ENCODE measurements at regions not wholly inside any gene's neighbourhood (a gene's known extent, or its start where the extent isn't known, plus 50 kb on each side); places are given as distances from the start of the nearest gene placed in this dataset.

DNA sequence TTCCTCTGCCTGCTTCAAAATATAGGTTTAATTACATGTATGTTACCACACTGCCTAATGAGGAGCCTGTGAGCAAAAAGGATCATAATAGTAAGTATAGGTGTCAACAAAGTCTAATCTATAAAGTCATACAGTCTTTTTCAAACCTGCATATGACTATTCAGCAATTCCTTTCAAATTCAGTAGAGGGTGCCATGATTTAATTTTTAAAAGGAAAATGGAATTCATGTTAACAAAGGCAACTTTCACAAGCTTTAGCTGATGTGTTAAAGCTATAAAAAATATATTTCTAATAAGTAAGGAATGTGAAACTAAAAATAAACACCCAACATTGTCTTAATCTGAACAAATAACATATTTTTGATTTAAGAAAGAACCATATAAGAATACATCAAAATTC lies 52.1 kb downstream of the MPP7 start:
- no peak for DNase-seq (ENCODE audit: low read depth in 2 of 2)

DNA sequence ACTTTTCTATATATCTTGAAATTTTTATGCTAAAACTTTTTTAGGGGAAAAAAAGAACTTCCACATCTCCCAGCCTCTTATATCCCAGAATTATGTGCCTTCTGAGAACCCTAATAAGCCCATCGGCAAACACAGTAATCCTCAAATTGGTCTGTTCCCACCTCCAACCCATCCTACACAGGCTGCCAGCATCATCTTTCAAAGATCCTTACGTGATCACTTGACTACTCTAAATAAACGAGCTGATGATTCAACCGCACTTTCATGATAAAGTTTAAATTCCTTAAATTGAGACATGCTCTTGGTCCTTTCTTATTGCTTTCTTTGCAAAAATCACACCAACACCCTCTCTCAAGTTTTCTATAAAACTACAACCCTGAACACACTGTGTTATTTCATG lies 52.5 kb downstream of the MPP7 start:
- no peak for DNase-seq (ENCODE audit: low read depth in 2 of 2)

DNA sequence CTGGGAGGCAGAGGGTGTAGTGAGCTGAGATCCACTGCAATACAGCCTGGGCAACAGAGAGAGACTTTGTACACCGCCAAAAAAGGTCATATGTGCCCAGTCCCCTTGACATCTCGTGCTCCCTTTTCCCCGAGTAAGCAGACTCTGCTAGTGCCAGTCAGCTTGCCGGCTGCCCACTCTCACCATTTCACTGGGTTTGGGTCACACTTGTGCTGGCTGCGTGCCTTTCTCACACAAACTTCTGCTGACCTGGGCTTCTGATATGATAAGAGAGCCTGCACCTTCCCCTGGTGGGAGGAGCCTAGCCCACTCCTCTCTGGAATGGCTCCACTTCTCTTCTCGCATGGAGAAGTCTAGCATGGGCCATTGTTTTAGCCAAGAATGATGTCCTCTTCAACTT lies 53.4 kb downstream of the MPP7 start:
- DNase-seq (ENCODE audit: low read depth in 2 of 2), result no peak

DNA sequence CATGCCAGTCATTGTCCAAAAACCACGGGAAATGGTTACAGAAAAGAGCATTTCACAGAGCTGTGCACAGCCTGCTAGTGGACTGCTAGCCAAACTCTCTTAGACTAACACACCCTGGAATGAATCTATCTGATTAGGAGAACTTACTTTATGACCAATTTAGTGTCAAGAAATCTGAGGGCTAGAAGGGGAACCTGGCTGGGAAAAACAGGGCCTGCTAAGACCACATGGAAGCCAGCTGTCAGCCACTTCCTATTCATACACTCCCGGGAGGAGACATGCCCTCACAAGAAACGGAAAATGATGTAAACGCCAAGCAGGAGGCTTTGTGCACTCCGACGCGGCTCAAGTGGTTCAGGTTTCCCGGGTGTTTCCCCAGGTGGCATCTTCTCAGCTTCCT lies 54.8 kb downstream of the MPP7 start:
- no peak for DNase-seq (ENCODE audit: low read depth in 2 of 2)

GRCh38 chr10:28246023-28246422 lies 56.8 kb downstream of the MPP7 start:
- no peak for DNase-seq (ENCODE audit: low read depth in 2 of 2)

- DNase-seq (ENCODE audit: low read depth in 2 of 2), result no peak
These were observed 58.9 kb downstream of the MPP7 start for GRCh38 chr10:28243923-28244322.

GRCh38 chr10:28242555-28243204 lies 60.2 kb downstream of the MPP7 start:
- DNase-seq (ENCODE audit: low read depth in 2 of 2), result no peak

GRCh38 chr10:28241741-28242399 lies 61.0 kb downstream of the MPP7 start:
- DNase-seq (ENCODE audit: low read depth in 2 of 2), result peak in 1 of 2 experiments; percentile 26

DNA sequence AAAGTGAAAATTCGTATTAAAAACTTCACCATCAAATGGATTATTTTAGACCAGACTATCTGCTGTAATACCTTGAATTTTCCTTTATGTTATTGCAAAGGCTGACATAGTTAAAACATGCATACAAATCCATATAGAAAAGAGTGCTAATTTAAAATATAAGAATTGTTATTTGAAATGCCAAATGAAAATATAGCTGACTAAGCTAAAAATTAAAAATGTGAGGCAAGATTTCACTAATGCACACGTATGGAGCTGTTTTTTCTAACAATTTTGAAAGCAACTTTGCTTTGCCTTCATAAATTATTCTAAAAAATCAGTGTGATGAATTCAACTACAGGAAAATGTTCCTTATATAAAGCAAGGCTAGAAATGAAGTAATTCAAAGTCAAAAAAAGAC lies 62.5 kb downstream of the MPP7 start:
- no peak for DNase-seq (ENCODE audit: low read depth in 2 of 2)

DNA sequence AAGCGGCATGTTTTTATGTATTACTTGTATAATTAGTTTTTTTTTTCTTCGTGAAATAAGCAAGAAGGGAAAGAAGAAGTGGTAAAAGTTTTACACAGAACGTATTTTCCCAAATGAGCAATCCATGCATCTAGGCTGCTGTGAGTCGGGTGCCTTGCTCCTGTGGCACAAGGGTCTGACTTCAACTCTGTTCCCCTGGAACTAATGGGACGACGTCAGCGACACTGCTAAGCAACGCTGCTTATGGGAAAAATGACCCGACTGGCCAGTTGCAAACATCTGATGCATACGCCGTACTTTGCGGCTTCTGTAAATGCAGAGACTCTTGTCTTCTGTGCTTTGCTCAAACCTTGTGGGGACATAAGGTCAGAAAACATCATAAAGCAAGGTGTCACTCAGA lies 66.3 kb downstream of the MPP7 start:
- no peak for DNase-seq (ENCODE audit: low read depth in 2 of 2)

GRCh38 chr10:28220811-28221210 lies 82.1 kb downstream of the MPP7 start:
- no peak for DNase-seq (ENCODE audit: low read depth in 2 of 2)

DNA sequence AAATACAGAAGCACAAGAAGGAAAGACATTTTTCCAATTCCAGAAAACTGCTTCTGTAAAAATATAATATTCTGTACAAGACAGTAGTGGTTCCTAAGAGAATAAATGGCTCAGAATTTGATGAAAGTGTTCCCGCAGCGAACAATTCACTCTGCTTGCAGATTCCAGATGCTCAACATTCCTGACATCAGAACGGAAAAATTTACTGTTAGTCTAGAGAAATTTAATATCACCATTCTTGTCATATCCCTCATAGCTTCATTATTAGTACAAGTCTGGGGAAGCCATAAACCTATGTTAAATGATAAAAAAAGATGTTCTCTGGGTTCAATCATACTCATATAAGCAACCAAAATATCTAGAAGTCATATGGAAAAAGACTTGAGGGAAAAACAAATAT lies 83.6 kb downstream of the MPP7 start:
- DNase-seq (ENCODE audit: low read depth in 2 of 2), result no peak

DNA sequence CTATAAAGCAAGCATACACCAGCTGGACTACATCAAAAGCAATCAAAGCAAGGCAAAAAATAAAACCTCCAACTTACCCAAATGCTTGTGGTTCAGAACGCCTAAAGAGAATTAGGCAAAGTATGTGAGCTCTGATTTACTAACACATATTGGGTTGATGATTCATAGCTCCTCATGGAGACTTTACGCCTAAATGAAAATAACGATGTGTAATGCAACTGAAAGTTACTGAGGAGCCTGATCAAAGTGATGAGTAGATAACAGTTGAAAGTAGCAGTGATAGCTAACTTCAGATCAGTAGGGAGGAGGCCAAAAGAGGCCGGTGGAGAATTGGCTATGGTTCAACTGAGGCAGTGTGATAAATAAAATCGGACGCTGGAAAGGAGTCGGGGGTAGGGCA lies 85.0 kb downstream of the MPP7 start:
- no peak for DNase-seq (ENCODE audit: low read depth in 2 of 2)

- DNase-seq (ENCODE audit: low read depth in 2 of 2), result no peak
These were observed 86.9 kb downstream of the MPP7 start for GRCh38 chr10:28215930-28216329.

DNA sequence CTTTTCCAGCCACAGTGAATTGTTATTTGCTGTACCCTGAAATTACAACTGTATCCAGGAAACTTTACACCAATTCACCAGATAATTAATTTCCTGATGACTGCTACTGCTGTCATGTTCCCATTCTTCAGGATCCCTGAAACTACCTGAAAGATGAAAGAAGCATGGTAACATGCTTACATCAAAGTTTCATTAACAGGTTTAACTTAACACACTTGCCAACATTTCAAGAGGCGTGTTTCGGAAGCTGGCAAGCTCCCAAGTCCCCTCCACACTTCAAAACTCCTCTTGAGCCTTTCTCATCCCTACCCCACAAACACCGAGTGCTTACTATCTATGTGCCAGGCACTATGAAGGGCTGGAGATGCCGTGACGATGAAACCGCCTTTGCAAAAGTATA lies 88.6 kb downstream of the MPP7 start:
- DNase-seq (ENCODE audit: low read depth in 2 of 2), result no peak

DNA sequence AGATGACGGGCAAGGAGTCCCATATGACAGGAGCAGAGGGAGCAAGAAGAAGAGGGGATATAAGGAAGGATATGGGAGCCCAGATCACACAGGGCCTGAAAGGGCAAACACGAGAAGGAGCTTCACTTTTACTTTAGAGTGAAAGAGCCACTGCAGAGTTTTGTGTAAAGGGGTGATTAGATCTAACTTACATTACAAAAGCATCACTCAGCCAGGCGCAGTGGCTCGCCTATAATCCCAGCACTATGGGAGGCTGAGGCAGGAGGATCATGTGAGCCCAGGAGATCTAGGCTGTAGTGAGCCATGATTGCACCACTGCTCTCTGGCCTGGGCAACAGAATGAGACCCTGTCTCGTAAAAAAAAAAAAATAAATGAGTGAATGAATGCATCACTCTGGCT lies 91.1 kb downstream of the MPP7 start:
- no peak for DNase-seq (ENCODE audit: low read depth in 2 of 2)

DNA sequence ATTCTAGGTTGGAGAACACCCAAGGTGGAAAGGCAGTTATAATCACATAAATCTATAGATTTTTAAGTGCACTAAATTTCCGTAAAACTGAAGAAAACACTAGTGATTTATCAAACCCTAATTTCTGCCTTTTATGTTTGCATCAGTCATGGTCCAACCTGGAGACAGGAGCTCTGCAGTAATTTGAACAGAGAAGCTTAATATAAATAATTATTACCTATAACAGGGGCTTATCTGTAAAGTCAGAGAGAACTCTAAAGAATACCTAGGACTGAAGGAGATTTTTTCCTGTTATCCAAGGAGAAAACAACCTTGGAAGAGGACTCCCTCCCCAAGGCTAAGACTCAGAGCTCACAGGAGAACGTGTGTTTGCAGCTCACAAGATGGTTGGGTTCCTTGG lies 95.1 kb downstream of the MPP7 start:
- no peak for DNase-seq (ENCODE audit: low read depth in 2 of 2)

DNA sequence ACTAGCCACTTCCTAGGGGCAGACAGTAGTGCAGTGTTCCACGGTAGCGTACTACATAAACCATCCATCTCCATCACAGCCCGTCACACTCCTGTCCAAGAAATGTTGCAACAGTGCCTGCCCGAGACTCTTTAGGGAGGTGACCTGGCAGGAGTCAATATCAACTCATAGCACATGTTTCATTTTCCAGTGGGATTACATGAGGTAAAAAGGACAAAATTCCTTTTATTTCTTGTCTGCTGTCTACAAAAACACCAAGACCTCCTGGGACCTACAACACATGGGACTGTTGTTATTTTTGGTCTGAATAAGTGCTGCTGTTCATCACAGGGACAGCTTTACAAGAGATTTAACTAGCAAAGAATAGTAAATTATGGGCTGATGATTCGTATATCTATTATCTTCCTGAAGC lies 99.9 kb downstream of the MPP7 start:
- DNase-seq (ENCODE audit: low read depth in 2 of 2), result no peak

DNA sequence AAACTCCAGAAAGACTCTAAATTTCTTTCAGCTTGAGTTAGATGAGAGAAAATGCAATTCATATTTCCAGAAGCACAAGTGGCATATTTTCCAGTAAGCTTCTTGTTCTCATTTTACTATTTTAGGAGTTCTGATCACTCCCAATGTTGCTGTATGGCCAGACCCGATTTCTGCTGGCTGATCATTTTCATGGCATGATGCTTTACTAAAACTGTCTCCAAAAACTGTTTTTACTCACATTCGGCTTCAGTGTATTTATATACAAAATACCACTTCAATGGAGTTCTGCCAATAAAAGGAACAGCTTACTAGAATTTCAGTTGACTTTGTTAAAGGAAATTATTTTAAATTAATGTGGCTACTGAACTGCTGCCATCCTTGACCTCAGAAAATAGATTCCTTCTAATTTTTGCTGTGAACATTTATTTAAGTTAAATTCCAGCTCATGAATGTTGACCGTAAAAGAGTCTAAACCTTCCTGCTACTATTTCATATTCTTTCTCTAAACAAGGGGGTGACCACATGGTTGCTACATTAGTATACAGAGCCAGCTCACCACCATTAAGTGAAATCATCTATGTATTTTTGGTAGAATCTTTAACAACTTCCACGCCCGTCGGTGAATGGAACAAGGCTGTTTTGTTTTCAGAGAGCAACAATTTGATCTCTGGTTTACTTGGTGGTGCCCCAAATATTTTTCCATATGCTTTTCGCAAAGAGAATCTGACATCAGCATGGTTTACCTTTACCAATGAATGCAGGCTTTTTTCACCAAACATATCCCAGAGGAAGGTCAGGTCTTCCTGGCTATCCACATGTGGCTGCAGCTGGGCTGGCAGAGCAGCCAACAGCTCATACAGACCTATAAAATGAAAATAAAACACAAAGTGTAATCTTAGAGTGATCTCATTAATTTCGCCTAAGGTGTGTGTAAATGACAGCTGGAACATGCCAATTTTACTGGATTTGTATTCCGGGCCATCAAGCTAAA lies 101.2 kb downstream of the MPP7 start:
- no peak for DNase-seq (ENCODE audit: low read depth in 2 of 2)

DNA sequence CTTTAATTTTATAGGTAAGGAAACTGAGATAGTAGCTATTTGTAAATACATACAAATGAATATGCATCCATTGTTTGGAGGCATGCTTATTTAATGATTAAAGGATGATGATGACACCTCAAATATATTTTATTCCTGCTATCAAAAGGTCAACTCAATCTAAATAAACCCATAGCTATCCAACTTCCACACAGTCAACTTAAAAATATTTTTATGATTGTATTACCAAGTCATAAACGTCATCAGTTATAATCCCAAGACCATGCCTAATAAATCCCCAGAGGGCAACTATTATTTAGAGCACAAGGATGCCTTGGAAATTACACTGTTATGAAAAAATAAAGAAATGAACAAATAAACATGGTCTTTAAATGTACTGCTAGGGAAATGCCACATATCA lies 102.1 kb downstream of the MPP7 start:
- DNase-seq (ENCODE audit: low read depth in 2 of 2), result no peak

DNA sequence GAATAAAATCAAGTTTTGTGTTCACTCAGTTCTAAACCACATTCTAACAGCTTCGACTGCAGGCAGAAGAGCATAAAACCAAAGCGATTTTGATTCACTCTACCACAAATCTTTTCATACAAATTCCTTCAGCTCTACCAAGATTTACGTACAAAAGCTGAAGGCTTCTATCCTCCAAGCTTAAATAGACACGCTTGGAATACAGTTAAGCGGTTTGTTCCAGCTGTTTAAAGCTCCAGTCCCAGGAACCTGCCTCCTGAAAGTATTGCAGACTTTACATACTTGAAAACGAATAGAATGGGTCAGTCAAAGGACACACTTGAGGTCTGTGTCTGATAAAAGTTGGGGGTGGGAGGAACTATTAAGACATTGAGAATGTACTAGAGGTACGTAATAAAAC lies 102.9 kb downstream of the MPP7 start:
- DNase-seq (ENCODE audit: low read depth in 2 of 2), result no peak

GRCh38 chr10:28190196-28190595 lies 112.7 kb downstream of the MPP7 start:
- DNase-seq (ENCODE audit: low read depth in 2 of 2), result no peak

- DNase-seq (ENCODE audit: low read depth in 2 of 2), result no peak
These were observed 114.3 kb downstream of the MPP7 start for GRCh38 chr10:28188526-28188925.

Data from stimulated activated CD4-positive, alpha-beta T cell treated with anti-CD3 and anti-CD28 coated beads, Interleukin-12 subunit alpha, Interleukin-12 subunit beta, amount 100 ng/mL, for 24 hours (primary cell).